ENCODE measurements at regions not wholly inside any gene's neighbourhood (a gene's known extent, or its start where the extent isn't known, plus 50 kb on each side); places are given as distances from the start of the nearest gene placed in this dataset.

- no peak for TF ChIP-seq CTCF (conservative IDR thresholded peaks at IDR 0.05; ENCODE audit: low read length)
- no peak for TF ChIP-seq EZH2phosphoT487 (IDR thresholded peaks at IDR 0.05; ENCODE audit: borderline replicate concordance, low read depth, low read length)
These were observed 88.3 kb downstream of the ANKRD60 start for GRCh38 chr20:58139849-58140786.

Measured in OCI-LY7 (cell line).